K562 (cell line): ENCODE measurements at regions not wholly inside any gene's neighbourhood (a gene's known extent, or its start where the extent isn't known, plus 50 kb on each side); places are given as distances from the start of the nearest gene placed in this dataset.

ENCODE experiments used
- CBFA2T2 ChIP-seq: fragments of 450-650 bp; conservative IDR thresholded peaks from 2 replicates; pipeline ENCODE4 v1.6.1; 2017; ENCODE audit warnings: mild to moderate bottlenecking
- FIP1L1 ChIP-seq: fragments of 200-400 bp; formaldehyde crosslinking; IDR thresholded peaks from 2 replicates; pipeline ENCODE4 v1.6.1; 2018; ENCODE audit warnings: mild to moderate bottlenecking, low read depth, low read length; ENCODE audit not compliant: poor library complexity, severe bottlenecking
- JUN ChIP-seq, 2 experiments: sonication (generic) in 1 of 2; formaldehyde crosslinking in 1 of 2; IDR thresholded peaks; 2 replicates each; pipeline versions ENCODE4 v1.6.1 to v1.8.0; 2012 to 2022; ENCODE audit warnings: borderline replicate concordance in 2 of 2, mild to moderate bottlenecking in 2 of 2, improper control_type of control experiment in 1 of 2, low read depth in 1 of 2, low read length in 1 of 2, missing genetic modification reagents in 1 of 2
- MLLT1 ChIP-seq, 2 experiments: fragments of 450-650 bp; IDR thresholded peaks; 2 replicates each; pipeline ENCODE4 v1.6.1; 2016
- MTA2 ChIP-seq: fragments of 450-650 bp; IDR thresholded peaks from 2 replicates; pipeline ENCODE4 v1.6.1; 2016; ENCODE audit warnings: low read depth
- PHF21A ChIP-seq: fragments of 450-650 bp; IDR thresholded peaks from 2 replicates; pipeline ENCODE4 v1.6.1; 2017; ENCODE audit warnings: low read depth, borderline replicate concordance
- PTRF ChIP-seq: fragments of 450-650 bp; IDR thresholded peaks from 2 replicates; pipeline ENCODE4 v1.6.1; 2016; ENCODE audit warnings: mild to moderate bottlenecking, missing genetic modification characterization, missing compliant biosample characterization
- RAD51 ChIP-seq: fragments of 450-650 bp; IDR thresholded peaks from 2 replicates; pipeline ENCODE4 v1.7.1; 2016; ENCODE audit warnings: low read depth, mild to moderate bottlenecking, borderline replicate concordance
- SAFB2 ChIP-seq: fragments of 200-400 bp; formaldehyde crosslinking; IDR thresholded peaks from 2 replicates; pipeline ENCODE4 v1.6.1; 2018; ENCODE audit warnings: borderline replicate concordance, low read length, low read depth, moderate library complexity; ENCODE audit not compliant: severe bottlenecking
- SMAD2 ChIP-seq: fragments of 150-350 bp; IDR thresholded peaks from 2 replicates; pipeline ENCODE4 v1.6.1; 2014; ENCODE audit warnings: low read depth, mild to moderate bottlenecking, low read length
- STAT5B ChIP-seq: fragments of 250-450 bp; sonication (Bioruptor Pico); IDR thresholded peaks from 2 replicates; pipeline ENCODE4 v1.8.0; 2021; ENCODE audit warnings: mild to moderate bottlenecking, inconsistent platforms
- TOE1 ChIP-seq, 2 experiments: fragments of 450-650 bp in 1 of 2; sonication (generic) in 1 of 2; formaldehyde crosslinking in 1 of 2; IDR thresholded peaks; 2 replicates each; pipeline versions ENCODE4 v1.7.1 to v1.8.0; 2016 to 2022; ENCODE audit warnings: borderline replicate concordance in 2 of 2, mild to moderate bottlenecking in 2 of 2, antibody characterized with exemption in 1 of 2, inconsistent platforms in 1 of 2, low read depth in 1 of 2, missing genetic modification reagents in 1 of 2, moderate library complexity in 1 of 2
- USF2 ChIP-seq: sonication (generic); formaldehyde crosslinking; IDR thresholded peaks from 2 replicates; pipeline ENCODE4 v1.5.0; 2020; ENCODE audit warnings: missing genetic modification reagents
- ZBTB2 ChIP-seq: fragments of 450-650 bp; IDR thresholded peaks from 2 replicates; pipeline ENCODE4 v1.6.1; 2016; ENCODE audit warnings: antibody characterized with exemption
- ZBTB7A ChIP-seq: IDR thresholded peaks from 2 replicates; pipeline ENCODE4 v1.6.1; 2011; ENCODE audit warnings: low read depth, mild to moderate bottlenecking, low read length, moderate library complexity, borderline replicate concordance; ENCODE audit not compliant: control insufficient read depth
- ZNF124 ChIP-seq: sonication (generic); formaldehyde crosslinking; IDR thresholded peaks from 2 replicates; pipeline ENCODE4 v1.8.1; 2022; ENCODE audit warnings: missing genetic modification reagents
- ZNF174 ChIP-seq: fragments of 250-450 bp; sonication (Bioruptor Pico); IDR thresholded peaks from 2 replicates; pipeline ENCODE4 v1.4.0; 2020; ENCODE audit warnings: mild to moderate bottlenecking

- peak; percentile 29; the same call in 1 of the 2 replicates for TF ChIP-seq CBFA2T2
- peak; percentile 74 for TF ChIP-seq RAD51
- TF ChIP-seq ZBTB7A = no peak
- no peak for TF ChIP-seq SAFB2
- TF ChIP-seq ZNF174 (CRISPR knock-in tag) = no peak
- TF ChIP-seq MLLT1 (IDR thresholded peaks at IDR 0.05) = no peak
- TF ChIP-seq ZBTB2 = no peak
- no peak for TF ChIP-seq MTA2
- no peak for TF ChIP-seq PTRF (tag)
- no peak for TF ChIP-seq FIP1L1
- no peak for TF ChIP-seq JUN (IDR thresholded peaks at IDR 0.05; ENCODE audit: borderline replicate concordance, low read depth, low read length)
- TF ChIP-seq JUN (CRISPR knock-in tag; IDR thresholded peaks at IDR 0.05; ENCODE audit: borderline replicate concordance) = no peak
- TF ChIP-seq STAT5B = no peak
- TF ChIP-seq PHF21A = no peak
- TF ChIP-seq SMAD2 = no peak
- no peak for TF ChIP-seq ZNF124 (CRISPR knock-in tag)
- peak; percentile 62 for TF ChIP-seq USF2 (CRISPR knock-in tag)
- peak; percentile 57; the same call in 1 of the 2 replicates for TF ChIP-seq TOE1 (IDR thresholded peaks at IDR 0.05; ENCODE audit: borderline replicate concordance)
- TF ChIP-seq TOE1 (CRISPR knock-in tag; IDR thresholded peaks at IDR 0.05; ENCODE audit: borderline replicate concordance, low read depth) = no peak
Observed at GRCh38 chr5:175797521-175798038, 73.8 kb upstream of the CPLX2 start (continued).
